ENCODE measurements at regions not wholly inside any gene's neighbourhood (a gene's known extent, or its start where the extent isn't known, plus 50 kb on each side); places are given as distances from the start of the nearest gene placed in this dataset.

DNA sequence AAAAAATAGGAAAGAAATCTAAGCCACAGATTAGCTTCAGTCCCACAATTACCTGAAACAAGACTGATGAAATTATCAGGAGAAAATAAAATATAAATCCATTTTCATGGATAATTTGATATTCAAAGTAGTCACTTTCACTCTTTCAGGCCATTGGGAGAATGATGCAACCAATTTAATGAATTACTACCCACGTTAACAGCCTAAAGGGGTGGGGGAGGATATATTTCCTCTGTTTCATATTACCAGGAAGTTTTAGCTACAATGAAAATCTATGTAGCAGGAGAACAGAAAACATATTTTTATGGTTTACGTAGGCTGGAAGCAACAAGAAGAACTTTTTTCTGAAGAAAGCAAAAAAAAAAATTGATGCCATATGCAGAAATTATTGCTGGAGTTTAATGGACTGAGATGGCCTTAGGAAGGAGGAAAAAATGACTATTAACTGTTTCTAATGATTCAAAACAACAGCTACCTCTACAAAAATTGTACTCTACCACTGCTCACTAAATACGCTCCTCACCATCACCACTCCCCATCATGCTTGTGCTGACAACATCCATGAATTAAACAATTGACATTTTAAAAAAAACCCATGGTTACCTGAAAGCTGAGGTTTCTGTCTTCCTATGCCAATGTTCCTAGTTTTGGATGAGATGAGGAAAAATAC is 100.9 kb downstream of the CXXC4 start:
- H3K9me3 ChIP-seq (ENCODE audit: control insufficient read depth, low read length) = no peaks in the 10 kb centered on the region
- H3K4me3 ChIP-seq (ENCODE audit: insufficient read depth, low read depth, low read length) = no peak overlapping the region
- H3K4me1 ChIP-seq (ENCODE audit: control insufficient read depth, insufficient read depth, low read length) = no peaks in the 10 kb centered on the region
- no peaks in the 10 kb centered on the region for H3K36me3 ChIP-seq (ENCODE audit: control insufficient read depth, insufficient read depth, low read length)
- 92 to 93% methylated on average over 2 to 3 of the region's 3 CpGs for WGBS, 2 experiments
- no peaks in the 10 kb centered on the region for H3K27me3 ChIP-seq (ENCODE audit: control insufficient read depth, insufficient read depth, low read length, poor library complexity, severe bottlenecking)
- no peak overlapping the region for H3K27ac ChIP-seq (ENCODE audit: insufficient read depth, low read depth, low read length, poor library complexity, severe bottlenecking)

DNA sequence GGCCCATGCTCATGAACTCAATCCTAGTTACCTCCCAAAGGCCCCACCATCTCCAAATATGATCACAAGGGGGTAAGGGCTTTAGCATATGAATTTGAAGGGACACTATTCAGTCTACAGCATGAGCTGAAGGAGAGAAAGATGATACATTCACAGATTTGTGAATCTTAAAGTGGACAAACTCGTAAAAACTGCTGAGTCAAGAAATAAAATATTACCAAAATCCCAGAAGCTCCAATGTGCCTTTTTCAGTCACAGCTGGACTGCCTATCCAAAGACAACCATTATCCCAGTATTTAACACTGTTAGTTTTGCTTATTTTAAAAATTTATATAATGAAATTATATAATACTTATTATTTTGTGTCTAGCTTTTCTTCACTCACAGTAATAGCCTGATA is 109.0 kb downstream of the CXXC4 start:
- no peaks in the 10 kb centered on the region for H3K4me1 ChIP-seq (ENCODE audit: control insufficient read depth, insufficient read depth, low read length)
- WGBS, 2 experiments = 93 to 100% methylated on average over 1 of the region's 1 CpG
- no peak overlapping the region for H3K27ac ChIP-seq (ENCODE audit: insufficient read depth, low read depth, low read length, poor library complexity, severe bottlenecking)
- no peak overlapping the region for H3K4me3 ChIP-seq (ENCODE audit: insufficient read depth, low read depth, low read length)
- no peaks in the 10 kb centered on the region for H3K36me3 ChIP-seq (ENCODE audit: control insufficient read depth, insufficient read depth, low read length)
- H3K9me3 ChIP-seq (ENCODE audit: control insufficient read depth, low read length) = no peaks in the 10 kb centered on the region
- no peaks in the 10 kb centered on the region for H3K27me3 ChIP-seq (ENCODE audit: control insufficient read depth, insufficient read depth, low read length, poor library complexity, severe bottlenecking)

DNA sequence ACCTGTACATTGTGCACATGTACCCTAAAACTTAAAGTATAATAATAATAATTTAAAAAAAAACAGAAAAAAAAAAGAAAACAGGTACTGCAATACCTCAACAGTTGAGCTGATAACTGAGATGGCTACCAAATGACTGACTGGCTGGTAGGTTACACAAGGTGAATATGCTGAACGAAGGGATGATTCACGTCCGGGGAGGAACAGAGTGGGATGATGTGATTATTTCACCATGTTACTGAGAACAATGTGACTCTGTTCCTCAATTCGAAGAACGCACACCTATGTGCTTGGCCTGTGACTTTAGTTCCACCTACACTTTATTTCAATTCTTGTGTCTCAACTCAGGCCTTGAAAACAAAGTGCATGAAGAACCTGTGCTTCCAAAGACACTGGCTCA is 111.7 kb downstream of the CXXC4 start:
- Histone ChIP-seq H3K36me3 (ENCODE audit: control insufficient read depth, insufficient read depth, low read length) (no peaks in the 10 kb centered on the region), H3K4me1 (ENCODE audit: control insufficient read depth, insufficient read depth, low read length) (no peaks in the 10 kb centered on the region), H3K9me3 (ENCODE audit: control insufficient read depth, low read length) (no peaks in the 10 kb centered on the region), H3K27ac (ENCODE audit: insufficient read depth, low read depth, low read length, poor library complexity, severe bottlenecking) (no peak overlapping the region), H3K4me3 (ENCODE audit: insufficient read depth, low read depth, low read length) (no peak overlapping the region), H3K27me3 (ENCODE audit: control insufficient read depth, insufficient read depth, low read length, poor library complexity, severe bottlenecking) (no peaks in the 10 kb centered on the region)
- 95 to 99% methylated on average over 5 of the region's 5 CpGs for WGBS, 2 experiments

DNA sequence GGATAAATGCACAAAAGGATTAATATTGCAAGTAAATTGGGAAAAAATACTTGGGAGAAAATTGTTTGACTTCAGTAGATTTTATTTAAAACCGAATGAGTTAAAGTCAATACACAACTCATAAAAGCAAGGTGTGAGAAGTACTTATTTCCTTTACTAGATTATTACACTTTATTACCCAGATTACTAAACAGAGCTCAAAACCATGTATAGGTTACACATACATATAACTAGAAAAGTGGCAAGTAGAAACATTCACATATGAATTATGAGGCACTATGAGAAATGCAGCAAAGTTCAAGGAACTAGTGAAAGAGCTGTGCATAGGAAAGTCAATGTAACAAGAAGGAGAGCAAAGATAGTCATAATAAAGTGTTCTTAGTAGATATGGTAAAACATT is 113.0 kb downstream of the CXXC4 start:
- H3K4me1 ChIP-seq (ENCODE audit: control insufficient read depth, insufficient read depth, low read length) = no peaks in the 10 kb centered on the region
- H3K27ac ChIP-seq (ENCODE audit: insufficient read depth, low read depth, low read length, poor library complexity, severe bottlenecking) = no peak overlapping the region
- 100% methylated on average over 1 of the region's 1 CpG; no CpG with 5 or more reads in 1 of the 2 experiments for WGBS, 2 experiments

DNA sequence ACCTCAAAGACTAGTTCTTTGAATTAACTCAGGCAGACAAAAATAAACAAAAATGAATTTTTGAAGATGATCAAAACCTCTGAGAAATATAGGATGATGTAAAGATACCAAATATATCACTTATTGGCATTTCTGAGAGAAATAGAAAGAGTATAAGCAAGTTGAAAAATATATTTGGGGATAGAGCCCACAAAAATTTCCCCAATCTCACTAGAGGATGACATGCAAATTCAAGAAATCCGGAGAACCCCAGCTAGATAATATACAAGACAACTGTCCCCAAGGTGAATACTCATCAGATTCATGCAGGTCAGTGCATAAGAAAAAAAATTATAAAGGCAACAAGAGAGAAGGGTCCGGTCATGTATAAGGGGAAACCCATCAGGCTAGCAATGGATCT is 129.1 kb downstream of the CXXC4 start:
- Histone ChIP-seq H3K27me3 (ENCODE audit: control insufficient read depth, insufficient read depth, low read length, poor library complexity, severe bottlenecking) (no peaks in the 10 kb centered on the region), H3K4me3 (ENCODE audit: insufficient read depth, low read depth, low read length) (no peak overlapping the region), H3K27ac (ENCODE audit: insufficient read depth, low read depth, low read length, poor library complexity, severe bottlenecking) (no peak overlapping the region), H3K4me1 (ENCODE audit: control insufficient read depth, insufficient read depth, low read length) (no peaks in the 10 kb centered on the region), H3K36me3 (ENCODE audit: control insufficient read depth, insufficient read depth, low read length) (no peaks in the 10 kb centered on the region), H3K9me3 (ENCODE audit: control insufficient read depth, low read length) (no peaks in the 10 kb centered on the region)
- WGBS, 2 experiments = 86 to 91% methylated on average over 2 of the region's 2 CpGs

More for the DNA sequence above, 113.0 kb downstream of the CXXC4 start:
- H3K9me3 ChIP-seq (ENCODE audit: control insufficient read depth, low read length) = no peaks in the 10 kb centered on the region
- no peak overlapping the region for H3K4me3 ChIP-seq (ENCODE audit: insufficient read depth, low read depth, low read length)
- H3K27me3 ChIP-seq (ENCODE audit: control insufficient read depth, insufficient read depth, low read length, poor library complexity, severe bottlenecking) = no peaks in the 10 kb centered on the region
- no peaks in the 10 kb centered on the region for H3K36me3 ChIP-seq (ENCODE audit: control insufficient read depth, insufficient read depth, low read length)

DNA sequence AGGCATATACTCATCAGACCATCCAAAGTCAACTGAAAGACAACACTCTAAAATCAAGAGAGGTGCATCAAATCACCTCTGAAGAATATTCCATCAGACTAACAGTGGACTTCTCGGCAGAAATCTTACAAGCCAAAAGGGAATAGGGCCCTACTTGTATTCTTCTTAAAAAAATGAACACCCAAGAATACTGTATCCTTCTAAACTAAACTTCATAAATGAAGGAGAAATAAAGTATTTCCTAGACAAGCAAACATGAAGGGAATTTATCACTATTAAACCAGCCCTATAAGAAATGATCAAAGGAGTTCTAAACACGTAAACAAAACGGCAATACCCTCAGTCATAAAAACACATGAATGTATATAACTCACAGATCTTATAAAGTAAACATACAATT is 141.2 kb downstream of the CXXC4 start:
- no peak overlapping the region for H3K27ac ChIP-seq (ENCODE audit: insufficient read depth, low read depth, low read length, poor library complexity, severe bottlenecking)
- H3K4me1 ChIP-seq (ENCODE audit: control insufficient read depth, insufficient read depth, low read length) = no peaks in the 10 kb centered on the region
- 84 to 94% methylated on average over 3 of the region's 3 CpGs for WGBS, 2 experiments
- no peaks in the 10 kb centered on the region for H3K9me3 ChIP-seq (ENCODE audit: control insufficient read depth, low read length)
- no peaks in the 10 kb centered on the region for H3K36me3 ChIP-seq (ENCODE audit: control insufficient read depth, insufficient read depth, low read length)
- H3K4me3 ChIP-seq (ENCODE audit: insufficient read depth, low read depth, low read length) = no peak overlapping the region
- H3K27me3 ChIP-seq (ENCODE audit: control insufficient read depth, insufficient read depth, low read length, poor library complexity, severe bottlenecking) = no peaks in the 10 kb centered on the region

DNA sequence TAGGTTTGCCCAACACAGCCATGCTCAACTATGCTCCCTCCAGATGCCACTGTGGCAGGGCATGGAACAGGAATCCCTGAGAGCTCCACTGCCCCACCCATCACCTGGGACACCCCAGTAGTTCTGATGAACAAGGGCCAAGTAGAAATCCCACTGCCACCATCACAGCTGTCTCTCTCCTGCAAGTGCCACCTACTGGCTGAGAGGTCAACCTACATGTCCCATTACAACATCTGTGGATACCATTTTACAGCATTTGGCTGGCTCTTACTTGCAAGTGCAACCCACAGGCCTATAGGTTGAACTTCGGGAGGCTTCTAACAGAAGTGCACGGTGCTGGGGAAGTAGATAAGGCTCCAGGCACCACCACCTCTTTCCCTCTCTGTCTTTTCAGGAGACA is 142.5 kb downstream of the CXXC4 start:
- WGBS, 2 experiments = 88% methylated on average over 2 of the region's 2 CpGs
- H3K9me3 ChIP-seq (ENCODE audit: control insufficient read depth, low read length) = no peaks in the 10 kb centered on the region
- no peaks in the 10 kb centered on the region for H3K27me3 ChIP-seq (ENCODE audit: control insufficient read depth, insufficient read depth, low read length, poor library complexity, severe bottlenecking)
- H3K4me3 ChIP-seq (ENCODE audit: insufficient read depth, low read depth, low read length) = no peak overlapping the region
- no peak overlapping the region for H3K27ac ChIP-seq (ENCODE audit: insufficient read depth, low read depth, low read length, poor library complexity, severe bottlenecking)
- no peaks in the 10 kb centered on the region for H3K4me1 ChIP-seq (ENCODE audit: control insufficient read depth, insufficient read depth, low read length)
- H3K36me3 ChIP-seq (ENCODE audit: control insufficient read depth, insufficient read depth, low read length) = no peaks in the 10 kb centered on the region

DNA sequence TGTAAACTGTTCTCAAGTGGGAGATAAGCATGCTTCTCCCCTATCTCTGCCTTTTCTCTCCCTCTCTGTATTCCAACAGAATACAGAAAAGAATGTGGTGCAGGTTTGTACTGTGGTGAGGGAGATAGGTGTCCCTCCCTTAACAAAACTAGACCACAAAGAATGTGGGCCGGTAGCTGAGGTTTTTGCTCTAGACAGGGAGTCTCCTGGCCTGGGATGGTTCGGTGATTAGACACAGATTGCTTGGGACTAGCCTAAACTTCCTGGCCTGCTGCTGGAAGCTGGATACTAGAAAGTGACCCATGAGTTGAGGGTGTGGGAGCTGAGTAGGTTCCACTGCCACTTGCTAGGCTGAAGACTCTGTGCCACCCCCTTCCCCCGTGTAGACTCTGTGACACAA is 143.0 kb downstream of the CXXC4 start:
- H3K4me1 ChIP-seq (ENCODE audit: control insufficient read depth, insufficient read depth, low read length) = no peaks in the 10 kb centered on the region

DNA sequence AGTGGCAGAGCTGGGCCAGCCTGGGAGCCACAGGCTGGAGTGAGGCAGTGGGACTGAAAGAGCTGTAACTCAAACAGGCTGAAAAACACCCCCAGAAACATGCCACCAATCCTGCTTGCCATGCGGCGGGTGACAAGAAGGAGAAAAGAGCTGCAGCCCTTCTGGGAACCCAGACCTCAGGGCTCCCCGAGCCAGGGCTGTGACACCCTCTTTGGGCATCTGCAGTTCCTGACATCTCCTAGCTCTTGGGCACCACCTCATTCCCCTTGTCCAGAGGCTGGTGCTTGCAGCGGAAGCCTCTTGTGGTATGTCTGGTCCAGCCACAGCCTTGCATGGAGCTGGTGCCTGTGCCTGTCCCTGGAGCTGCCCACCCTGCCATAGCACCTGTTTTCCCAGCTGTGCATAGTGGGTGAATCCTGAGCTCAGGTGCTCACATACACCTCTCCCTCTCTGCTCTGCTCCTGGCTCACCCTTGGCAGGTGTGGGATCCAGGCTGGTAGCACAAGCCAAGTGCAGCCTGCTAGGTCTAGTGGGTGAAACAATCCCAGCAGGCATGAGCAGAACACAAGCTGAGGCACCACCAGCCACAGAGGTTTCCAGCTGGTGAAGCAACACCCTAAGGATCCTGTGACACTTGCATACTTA is 149.0 kb downstream of the CXXC4 start:
- Histone ChIP-seq H3K9me3 (ENCODE audit: control insufficient read depth, low read length) (no peaks in the 10 kb centered on the region), H3K27ac (ENCODE audit: insufficient read depth, low read depth, low read length, poor library complexity, severe bottlenecking) (no peak overlapping the region), H3K4me1 (ENCODE audit: control insufficient read depth, insufficient read depth, low read length) (no peaks in the 10 kb centered on the region), H3K4me3 (ENCODE audit: insufficient read depth, low read depth, low read length) (no peak overlapping the region), H3K27me3 (ENCODE audit: control insufficient read depth, insufficient read depth, low read length, poor library complexity, severe bottlenecking) (no peaks in the 10 kb centered on the region), H3K36me3 (ENCODE audit: control insufficient read depth, insufficient read depth, low read length) (no peaks in the 10 kb centered on the region)
- WGBS, 2 experiments = 91 to 94% methylated on average over 4 of the region's 4 CpGs

More for the DNA sequence above, 143.0 kb downstream of the CXXC4 start:
- 92 to 93% methylated on average over 3 of the region's 3 CpGs for WGBS, 2 experiments
- Histone ChIP-seq H3K27me3 (ENCODE audit: control insufficient read depth, insufficient read depth, low read length, poor library complexity, severe bottlenecking) (no peaks in the 10 kb centered on the region), H3K27ac (ENCODE audit: insufficient read depth, low read depth, low read length, poor library complexity, severe bottlenecking) (no peak overlapping the region), H3K4me3 (ENCODE audit: insufficient read depth, low read depth, low read length) (no peak overlapping the region), H3K9me3 (ENCODE audit: control insufficient read depth, low read length) (no peaks in the 10 kb centered on the region), H3K36me3 (ENCODE audit: control insufficient read depth, insufficient read depth, low read length) (no peaks in the 10 kb centered on the region)

DNA sequence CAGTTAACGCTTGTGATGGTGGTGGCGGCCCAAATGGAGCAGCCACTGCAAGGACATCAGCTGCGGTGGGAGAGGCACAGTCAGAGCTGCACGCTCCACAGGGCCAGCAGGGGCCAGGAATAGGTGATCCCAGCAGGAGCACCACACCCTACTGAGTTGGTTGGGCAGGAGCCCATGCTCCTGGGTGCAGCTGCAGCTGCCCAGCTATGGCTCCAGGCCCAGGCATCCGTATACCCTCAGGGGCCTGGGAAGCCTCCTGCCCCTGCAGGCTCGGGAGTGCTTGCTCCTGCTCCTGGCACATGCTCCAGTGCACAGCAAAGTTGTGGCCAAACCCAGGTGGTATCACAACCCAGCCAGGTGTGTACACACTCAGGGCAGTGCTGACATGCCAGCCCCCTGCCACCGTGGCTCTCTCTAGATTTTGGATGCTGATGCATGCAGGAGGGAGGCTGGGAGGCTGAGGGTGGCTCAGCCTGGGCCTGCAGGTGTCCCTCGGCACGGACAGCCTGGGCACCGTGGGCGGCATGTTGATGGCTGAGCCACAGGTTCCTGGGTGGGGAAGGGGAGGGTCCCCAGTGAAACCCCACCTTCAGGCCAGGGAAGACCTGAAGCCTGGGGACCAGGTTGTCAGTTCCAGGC is 150.2 kb downstream of the CXXC4 start:
- 94 to 95% methylated on average over 11 of the region's 11 CpGs for WGBS, 2 experiments
- no peaks in the 10 kb centered on the region for H3K9me3 ChIP-seq (ENCODE audit: control insufficient read depth, low read length)
- no peaks in the 10 kb centered on the region for H3K4me1 ChIP-seq (ENCODE audit: control insufficient read depth, insufficient read depth, low read length)

More for the DNA sequence above, 150.2 kb downstream of the CXXC4 start:
- no peaks in the 10 kb centered on the region for H3K36me3 ChIP-seq (ENCODE audit: control insufficient read depth, insufficient read depth, low read length)
- no peak overlapping the region for H3K4me3 ChIP-seq (ENCODE audit: insufficient read depth, low read depth, low read length)
- no peaks in the 10 kb centered on the region for H3K27me3 ChIP-seq (ENCODE audit: control insufficient read depth, insufficient read depth, low read length, poor library complexity, severe bottlenecking)
- no peak overlapping the region for H3K27ac ChIP-seq (ENCODE audit: insufficient read depth, low read depth, low read length, poor library complexity, severe bottlenecking)

Data from ectodermal cell (in vitro differentiated cells).